Hepatocyte (in vitro differentiated cells): ENCODE measurements at regions not wholly inside any gene's neighbourhood (a gene's known extent, or its start where the extent isn't known, plus 50 kb on each side); places are given as distances from the start of the nearest gene placed in this dataset.

Experiments
- DNase-seq: peaks from one replicate; pipeline ENCODE4 v3.0.0-alpha.2; 2016; ENCODE audit warnings: low spot score
- H2AFZ ChIP-seq: fragments of 200-600 bp; sonication (generic); 2 replicates; pipeline ENCODE4 v1.6.0; 2016; ENCODE audit warnings: antibody characterized with exemption, mild to moderate bottlenecking
- H3K27ac ChIP-seq: fragments of 200-600 bp; sonication (generic); 2 replicates; pipeline ENCODE4 v1.5.1; 2016; ENCODE audit warnings: mild to moderate bottlenecking
- H3K27me3 ChIP-seq: fragments of 200-600 bp; sonication (generic); 2 replicates; pipeline ENCODE4 v1.6.1; 2016
- H3K36me3 ChIP-seq: fragments of 200-600 bp; sonication (generic); replicated peaks from 2 replicates; pipeline ENCODE4 v1.5.1; 2016; ENCODE audit warnings: low read depth; ENCODE audit not compliant: insufficient read depth
- H3K4me1 ChIP-seq: fragments of 200-600 bp; sonication (generic); 2 replicates; pipeline ENCODE4 v1.5.1; 2016; ENCODE audit warnings: mild to moderate bottlenecking, moderate library complexity; ENCODE audit not compliant: insufficient read depth
- H3K4me2 ChIP-seq: fragments of 200-600 bp; sonication (generic); 2 replicates; pipeline ENCODE4 v1.6.0; 2016
- H3K4me3 ChIP-seq: fragments of 200-600 bp; sonication (generic); 2 replicates; pipeline ENCODE4 v1.5.1; 2016; ENCODE audit warnings: mild to moderate bottlenecking
- H3K79me2 ChIP-seq: fragments of 200-600 bp; sonication (generic); 2 replicates; pipeline ENCODE4 v1.6.0; 2017; ENCODE audit warnings: mild to moderate bottlenecking
- H3K9me2 ChIP-seq: fragments of 200-600 bp; sonication (generic); replicated peaks from 2 replicates; pipeline ENCODE4 v1.6.0; 2017; ENCODE audit warnings: mild to moderate bottlenecking; ENCODE audit not compliant: insufficient read depth
- H3K9me3 ChIP-seq: fragments of 200-600 bp; sonication (generic); 2 replicates; pipeline ENCODE4 v1.5.1; 2016; ENCODE audit warnings: low read depth, mild to moderate bottlenecking
- H4K20me1 ChIP-seq: fragments of 200-600 bp; sonication (generic); 2 replicates; pipeline ENCODE4 v1.6.0; 2016; ENCODE audit warnings: mild to moderate bottlenecking; ENCODE audit not compliant: insufficient read depth, poor library complexity, severe bottlenecking
- EZH2 ChIP-seq: fragments of 200-600 bp; sonication (generic); IDR thresholded peaks from 2 replicates; pipeline ENCODE4 v1.6.1; 2016; ENCODE audit warnings: antibody characterized with exemption, mild to moderate bottlenecking, borderline replicate concordance
- EZH2phosphoT487 ChIP-seq: fragments of 200-600 bp; sonication (generic); IDR thresholded peaks from one replicate; pipeline ENCODE4 v1.6.1; 2018; ENCODE audit warnings: antibody characterized with exemption, mild to moderate bottlenecking, low read depth, moderate library complexity; ENCODE audit not compliant: unreplicated experiment, severe bottlenecking
- WGBS: methylation state at CpG from one replicate; pipeline ENCODE4 v1.1.6; 2016; ENCODE audit warnings: low lambda C conversion rate; ENCODE audit errors: missing lambda C conversion rate; 5-methylcytosine and 5-hydroxymethylcytosine counted together
- TF ChIP-seq, protein P1 (sequence below): fragments of 200-600 bp; sonication (generic); IDR thresholded peaks from 2 replicates; pipeline ENCODE4 v1.5.1; 2016; ENCODE audit warnings: antibody characterized with exemption, mild to moderate bottlenecking; ENCODE audit not compliant: poor library complexity

DNA sequence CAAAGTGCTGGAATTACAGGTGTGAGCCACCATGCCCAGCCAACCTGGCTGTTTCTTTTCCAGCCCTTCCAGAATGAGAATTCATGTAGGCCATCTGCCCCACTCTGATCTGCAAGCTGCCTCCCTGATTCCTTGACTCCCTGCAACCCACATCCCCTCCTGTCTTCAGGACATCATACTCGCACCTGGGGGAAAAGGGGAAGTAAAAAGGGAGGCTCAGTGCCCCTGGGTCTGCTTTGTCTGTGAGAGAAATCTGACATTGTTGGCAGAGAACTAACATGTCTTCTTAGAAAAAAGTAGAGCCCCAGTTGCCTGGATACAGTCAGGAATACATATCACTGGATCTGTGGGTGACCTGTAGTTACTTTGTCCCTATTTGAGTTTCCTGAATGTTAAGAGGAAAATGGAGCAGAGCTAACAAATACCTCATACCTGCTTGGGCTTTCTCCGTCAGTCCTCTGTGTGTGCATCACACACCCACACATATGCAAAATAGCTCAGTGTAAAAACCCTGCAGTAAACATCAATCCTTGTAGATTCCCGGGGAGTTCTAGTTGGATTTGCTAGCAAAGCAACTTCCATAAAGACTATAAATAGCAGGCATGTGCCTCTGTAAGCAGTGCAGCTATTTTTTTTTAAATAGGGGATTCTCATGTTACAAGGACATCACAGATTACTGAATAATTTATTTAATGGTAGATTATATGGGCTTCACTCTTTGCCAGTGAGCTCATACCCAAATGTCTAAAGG lies 62.9 kb downstream of the TEX35 start:
- TF ChIP-seq EZH2phosphoT487 (no peak), EZH2 (no peak)
- TF ChIP-seq, protein P1, sequence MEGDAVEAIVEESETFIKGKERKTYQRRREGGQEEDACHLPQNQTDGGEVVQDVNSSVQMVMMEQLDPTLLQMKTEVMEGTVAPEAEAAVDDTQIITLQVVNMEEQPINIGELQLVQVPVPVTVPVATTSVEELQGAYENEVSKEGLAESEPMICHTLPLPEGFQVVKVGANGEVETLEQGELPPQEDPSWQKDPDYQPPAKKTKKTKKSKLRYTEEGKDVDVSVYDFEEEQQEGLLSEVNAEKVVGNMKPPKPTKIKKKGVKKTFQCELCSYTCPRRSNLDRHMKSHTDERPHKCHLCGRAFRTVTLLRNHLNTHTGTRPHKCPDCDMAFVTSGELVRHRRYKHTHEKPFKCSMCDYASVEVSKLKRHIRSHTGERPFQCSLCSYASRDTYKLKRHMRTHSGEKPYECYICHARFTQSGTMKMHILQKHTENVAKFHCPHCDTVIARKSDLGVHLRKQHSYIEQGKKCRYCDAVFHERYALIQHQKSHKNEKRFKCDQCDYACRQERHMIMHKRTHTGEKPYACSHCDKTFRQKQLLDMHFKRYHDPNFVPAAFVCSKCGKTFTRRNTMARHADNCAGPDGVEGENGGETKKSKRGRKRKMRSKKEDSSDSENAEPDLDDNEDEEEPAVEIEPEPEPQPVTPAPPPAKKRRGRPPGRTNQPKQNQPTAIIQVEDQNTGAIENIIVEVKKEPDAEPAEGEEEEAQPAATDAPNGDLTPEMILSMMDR, result no peak
- H3K9me2 ChIP-seq, result no peaks in the 10 kb centered on the region
- DNase-seq, result peak; percentile 52
- H3K27ac ChIP-seq, result peak overlapping the region; percentile 52
- H3K27me3 ChIP-seq, result no peaks in the 10 kb centered on the region
- WGBS, result 37% methylated on average over 3 of the region's 3 CpGs
- no peak overlapping the region for H3K4me3 ChIP-seq
- no peaks in the 10 kb centered on the region for H4K20me1 ChIP-seq
- H3K36me3 ChIP-seq, result no peaks in the 10 kb centered on the region
- H3K79me2 ChIP-seq, result no peaks in the 10 kb centered on the region
- H3K9me3 ChIP-seq, result no peaks in the 10 kb centered on the region
- H3K4me2 ChIP-seq, result peak overlapping the region; percentile 1
- peaks cover 8% of the 10 kb centered on the region for H3K4me1 ChIP-seq
- H2AFZ ChIP-seq, result no peak overlapping the region

DNA sequence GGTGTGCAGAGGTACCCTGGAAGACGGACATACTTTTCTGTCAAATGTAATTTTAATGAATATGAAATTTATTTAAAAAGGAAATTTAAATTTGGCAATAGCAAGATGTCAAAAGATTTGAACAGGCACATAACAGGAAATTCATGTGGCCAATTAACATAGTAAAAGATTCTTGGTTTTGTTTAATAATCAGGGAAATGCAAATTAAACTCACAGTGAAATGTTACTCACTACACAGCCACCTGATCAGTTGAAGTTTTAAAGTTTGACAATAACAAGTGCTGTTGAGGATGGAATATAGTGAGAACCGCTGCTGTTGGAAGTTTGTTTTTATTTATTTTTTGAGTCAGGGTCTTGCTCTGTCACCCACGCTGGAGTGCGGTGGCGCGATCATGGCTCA lies 63.9 kb downstream of the TEX35 start:
- Histone ChIP-seq H3K36me3 (no peaks in the 10 kb centered on the region), H3K4me1 (peaks cover 8% of the 10 kb centered on the region), H3K9me3 (no peaks in the 10 kb centered on the region), H3K4me2 (no peak overlapping the region), H3K27me3 (no peaks in the 10 kb centered on the region), H3K4me3 (no peak overlapping the region), H4K20me1 (no peaks in the 10 kb centered on the region), H2AFZ (no peak overlapping the region), H3K79me2 (no peaks in the 10 kb centered on the region), H3K27ac (no peak overlapping the region), H3K9me2 (no peaks in the 10 kb centered on the region)
- no peak for DNase-seq
- WGBS, result 97% methylated on average over 6 of the region's 6 CpGs
- TF ChIP-seq, protein P1, result no peak
- TF ChIP-seq EZH2phosphoT487, result no peak
- TF ChIP-seq EZH2, result no peak

DNA sequence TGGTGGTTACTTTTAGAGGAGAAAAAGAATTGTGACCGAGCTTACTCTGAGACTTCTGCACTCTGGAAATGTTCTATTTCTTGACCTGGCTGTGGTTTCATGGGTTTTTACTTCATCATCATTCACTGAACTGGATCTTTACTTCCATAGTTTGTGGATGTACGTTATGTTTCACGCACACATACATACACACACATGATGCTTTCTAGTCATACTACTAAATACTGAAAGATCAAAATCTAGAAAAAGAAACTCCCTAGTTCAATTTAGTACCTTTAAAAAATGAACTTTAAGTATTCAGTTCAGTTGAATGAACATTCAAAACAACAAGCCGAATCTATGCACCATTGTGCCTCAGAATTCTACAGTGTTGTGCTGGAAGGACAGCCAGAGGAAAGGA lies 65.0 kb downstream of the TEX35 start:
- H3K27me3 ChIP-seq, result no peaks in the 10 kb centered on the region
- H4K20me1 ChIP-seq, result no peaks in the 10 kb centered on the region
- H3K4me3 ChIP-seq, result no peak overlapping the region
- TF ChIP-seq EZH2 (no peak), EZH2phosphoT487 (no peak)
- TF ChIP-seq, protein P1, result no peak
- no peaks in the 10 kb centered on the region for H3K36me3 ChIP-seq
- no peak overlapping the region for H3K4me2 ChIP-seq
- H3K9me3 ChIP-seq, result no peaks in the 10 kb centered on the region
- H3K4me1 ChIP-seq, result peaks cover 8% of the 10 kb centered on the region
- no peak overlapping the region for H2AFZ ChIP-seq
- WGBS, result 94% methylated on average over 4 of the region's 4 CpGs
- DNase-seq, result no peak
- no peaks in the 10 kb centered on the region for H3K79me2 ChIP-seq
- no peaks in the 10 kb centered on the region for H3K9me2 ChIP-seq
- no peak overlapping the region for H3K27ac ChIP-seq
